GM23338 (cell line): ENCODE measurements at regions not wholly inside any gene's neighbourhood (a gene's known extent, or its start where the extent isn't known, plus 50 kb on each side); places are given as distances from the start of the nearest gene placed in this dataset.

Experiments
- ATAC-seq: fragments of 200-7000 bp; cut with Tn5 transposase; 3 replicates; pipeline ENCODE4 v1.9.1; 2020
- DNase-seq: peaks from one replicate; pipeline ENCODE4 v3.0.0-alpha.2; 2015; ENCODE audit warnings: low spot score
- H2AFZ ChIP-seq: fragments of 200-600 bp; sonication (generic); 2 replicates; pipeline ENCODE4 v1.8.0; 2016; ENCODE audit warnings: antibody characterized with exemption, mild to moderate bottlenecking, moderate library complexity
- H3F3A ChIP-seq: fragments of 200-600 bp; sonication (generic); replicated peaks from 2 replicates; pipeline ENCODE4 v1.8.0; 2017; ENCODE audit warnings: antibody characterized with exemption, mixed run types, low read depth
- H3K27ac ChIP-seq: fragments of 200-600 bp; sonication (generic); 2 replicates; pipeline ENCODE4 v1.6.1; 2016; ENCODE audit warnings: low read depth
- H3K27me3 ChIP-seq: fragments of 200-600 bp; sonication (generic); 2 replicates; pipeline ENCODE4 v1.8.0; 2016; ENCODE audit warnings: mild to moderate bottlenecking, mixed run types, moderate library complexity; ENCODE audit not compliant: insufficient read depth
- H3K36me3 ChIP-seq: fragments of 200-600 bp; sonication (generic); 2 replicates; pipeline ENCODE4 v1.8.0; 2016; ENCODE audit warnings: mild to moderate bottlenecking; ENCODE audit not compliant: insufficient read depth
- H3K4me1 ChIP-seq: fragments of 200-600 bp; sonication (generic); 2 replicates; pipeline ENCODE4 v1.8.0; 2016; ENCODE audit warnings: mild to moderate bottlenecking, moderate library complexity; ENCODE audit not compliant: insufficient read depth
- H3K4me2 ChIP-seq: fragments of 200-600 bp; sonication (generic); 2 replicates; pipeline ENCODE4 v1.7.1; 2017; ENCODE audit warnings: mixed run types
- H3K4me3 ChIP-seq: fragments of 200-600 bp; sonication (generic); 2 replicates; pipeline ENCODE4 v1.6.1; 2016; ENCODE audit warnings: mixed run types
- H3K79me2 ChIP-seq: fragments of 200-600 bp; sonication (generic); replicated peaks from 2 replicates; pipeline ENCODE4 v1.8.0; 2017; ENCODE audit warnings: mild to moderate bottlenecking; ENCODE audit not compliant: insufficient read depth
- H3K9me2 ChIP-seq: fragments of 200-600 bp; sonication (generic); 2 replicates; pipeline ENCODE4 v1.8.0; 2017; ENCODE audit not compliant: insufficient read depth
- H4K20me1 ChIP-seq: fragments of 200-600 bp; sonication (generic); replicated peaks from 2 replicates; pipeline ENCODE4 v1.8.0; 2017; ENCODE audit warnings: mild to moderate bottlenecking; ENCODE audit not compliant: insufficient read depth
- H3K27ac Mint-ChIP-seq: 2 replicates; pipeline ENCODE4 v1.8.0; 2020; ENCODE audit warnings: inconsistent platforms, mild to moderate bottlenecking, moderate library complexity, mixed read lengths
- H3K27me3 Mint-ChIP-seq: 3 replicates; pipeline ENCODE4 v1.8.0; 2022; ENCODE audit warnings: low read depth, mild to moderate bottlenecking, moderate library complexity, mixed read lengths, inconsistent platforms; ENCODE audit not compliant: insufficient read depth, poor library complexity
- H3K36me3 Mint-ChIP-seq: 3 replicates; pipeline ENCODE4 v1.8.0; 2021; ENCODE audit warnings: low read depth, mild to moderate bottlenecking, inconsistent platforms, moderate library complexity, mixed read lengths
- H3K4me1 Mint-ChIP-seq: 3 replicates; pipeline ENCODE4 v1.8.0; 2020; ENCODE audit warnings: mild to moderate bottlenecking, inconsistent platforms, mixed read lengths
- H3K4me3 Mint-ChIP-seq: 3 replicates; pipeline ENCODE4 v1.8.0; 2021; ENCODE audit warnings: moderate library complexity, mild to moderate bottlenecking, inconsistent platforms, mixed read lengths
- H3K9me3 Mint-ChIP-seq: 3 replicates; pipeline ENCODE4 v1.8.0; 2020; ENCODE audit warnings: moderate library complexity, mild to moderate bottlenecking, inconsistent platforms, mixed read lengths
- JUNB ChIP-seq: IDR thresholded peaks from one replicate; pipeline ENCODE4 v1.6.1; 2016; ENCODE audit warnings: antibody characterized with exemption; ENCODE audit not compliant: unreplicated experiment
- TF ChIP-seq, protein P1 (sequence below), 2 experiments: fragments of 200-600 bp in 1 of 2; sonication (generic) in 1 of 2; conservative IDR thresholded peaks; 2 replicates each; pipeline versions ENCODE4 v1.5.1 to v1.6.1; 2016 to 2017; ENCODE audit warnings: antibody characterized with exemption in 2 of 2, low read depth in 2 of 2, mild to moderate bottlenecking in 2 of 2, moderate library complexity in 1 of 2
- TF ChIP-seq, protein P2 (sequence below): fragments of 250-450 bp; sonication (Bioruptor Pico); IDR thresholded peaks from 2 replicates; pipeline ENCODE4 v1.5.0; 2020; ENCODE audit warnings: mild to moderate bottlenecking, moderate library complexity

- TF ChIP-seq JUNB, result no peak
- TF ChIP-seq, protein P1, sequence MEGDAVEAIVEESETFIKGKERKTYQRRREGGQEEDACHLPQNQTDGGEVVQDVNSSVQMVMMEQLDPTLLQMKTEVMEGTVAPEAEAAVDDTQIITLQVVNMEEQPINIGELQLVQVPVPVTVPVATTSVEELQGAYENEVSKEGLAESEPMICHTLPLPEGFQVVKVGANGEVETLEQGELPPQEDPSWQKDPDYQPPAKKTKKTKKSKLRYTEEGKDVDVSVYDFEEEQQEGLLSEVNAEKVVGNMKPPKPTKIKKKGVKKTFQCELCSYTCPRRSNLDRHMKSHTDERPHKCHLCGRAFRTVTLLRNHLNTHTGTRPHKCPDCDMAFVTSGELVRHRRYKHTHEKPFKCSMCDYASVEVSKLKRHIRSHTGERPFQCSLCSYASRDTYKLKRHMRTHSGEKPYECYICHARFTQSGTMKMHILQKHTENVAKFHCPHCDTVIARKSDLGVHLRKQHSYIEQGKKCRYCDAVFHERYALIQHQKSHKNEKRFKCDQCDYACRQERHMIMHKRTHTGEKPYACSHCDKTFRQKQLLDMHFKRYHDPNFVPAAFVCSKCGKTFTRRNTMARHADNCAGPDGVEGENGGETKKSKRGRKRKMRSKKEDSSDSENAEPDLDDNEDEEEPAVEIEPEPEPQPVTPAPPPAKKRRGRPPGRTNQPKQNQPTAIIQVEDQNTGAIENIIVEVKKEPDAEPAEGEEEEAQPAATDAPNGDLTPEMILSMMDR (conservative IDR thresholded peaks at IDR 0.05; ENCODE audit: low read depth in 2 of 2), result no peak
- Mint-ChIP-seq H3K36me3 (no peaks in the 10 kb centered on the region), H3K4me1 (no peaks in the 10 kb centered on the region), H3K27ac (no peak overlapping the region), H3K4me3 (no peak overlapping the region), H3K27me3 (no peaks in the 10 kb centered on the region), H3K9me3 (no peaks in the 10 kb centered on the region)
- ATAC-seq, result no peak
- no peak for DNase-seq
- no peaks in the 10 kb centered on the region for H3F3A ChIP-seq
- no peak overlapping the region for H3K27ac ChIP-seq
- H3K4me3 ChIP-seq, result no peak overlapping the region
- H2AFZ ChIP-seq, result no peak overlapping the region
- H3K4me2 ChIP-seq, result no peak overlapping the region
- no peaks in the 10 kb centered on the region for H3K36me3 ChIP-seq
- no peaks in the 10 kb centered on the region for H3K4me1 ChIP-seq
- no peaks in the 10 kb centered on the region for H3K27me3 ChIP-seq
- H3K9me2 ChIP-seq, result no peaks in the 10 kb centered on the region; the same call in 1 of the 2 replicates
- no peaks in the 10 kb centered on the region for H4K20me1 ChIP-seq
- H3K79me2 ChIP-seq, result no peaks in the 10 kb centered on the region
Measured at GRCh38 chr9:79461712-79462111, 110.1 kb upstream of the TLE4 start.

DNA sequence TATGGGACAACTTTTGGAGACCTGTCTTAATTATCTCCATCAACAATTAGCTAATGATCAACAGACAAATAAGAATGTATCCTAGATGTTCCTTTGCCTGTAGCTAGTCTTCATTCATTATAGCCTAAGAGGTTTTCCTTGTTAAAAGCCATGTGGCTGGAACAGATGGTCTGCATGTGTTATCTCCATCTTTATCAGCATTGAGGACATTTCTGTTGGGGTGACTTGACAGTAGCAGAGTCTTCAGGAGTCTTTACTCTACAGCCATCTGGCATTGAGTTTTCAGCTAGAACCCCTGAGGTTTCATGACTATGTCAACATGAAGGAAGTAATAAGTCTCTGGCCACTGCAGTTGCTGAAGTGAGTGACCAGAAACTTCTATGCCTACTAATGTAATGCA lies 106.6 kb upstream of the TLE4 start:
- H3K27ac ChIP-seq, result no peak overlapping the region
- TF ChIP-seq JUNB, result no peak
- TF ChIP-seq, protein P2, sequence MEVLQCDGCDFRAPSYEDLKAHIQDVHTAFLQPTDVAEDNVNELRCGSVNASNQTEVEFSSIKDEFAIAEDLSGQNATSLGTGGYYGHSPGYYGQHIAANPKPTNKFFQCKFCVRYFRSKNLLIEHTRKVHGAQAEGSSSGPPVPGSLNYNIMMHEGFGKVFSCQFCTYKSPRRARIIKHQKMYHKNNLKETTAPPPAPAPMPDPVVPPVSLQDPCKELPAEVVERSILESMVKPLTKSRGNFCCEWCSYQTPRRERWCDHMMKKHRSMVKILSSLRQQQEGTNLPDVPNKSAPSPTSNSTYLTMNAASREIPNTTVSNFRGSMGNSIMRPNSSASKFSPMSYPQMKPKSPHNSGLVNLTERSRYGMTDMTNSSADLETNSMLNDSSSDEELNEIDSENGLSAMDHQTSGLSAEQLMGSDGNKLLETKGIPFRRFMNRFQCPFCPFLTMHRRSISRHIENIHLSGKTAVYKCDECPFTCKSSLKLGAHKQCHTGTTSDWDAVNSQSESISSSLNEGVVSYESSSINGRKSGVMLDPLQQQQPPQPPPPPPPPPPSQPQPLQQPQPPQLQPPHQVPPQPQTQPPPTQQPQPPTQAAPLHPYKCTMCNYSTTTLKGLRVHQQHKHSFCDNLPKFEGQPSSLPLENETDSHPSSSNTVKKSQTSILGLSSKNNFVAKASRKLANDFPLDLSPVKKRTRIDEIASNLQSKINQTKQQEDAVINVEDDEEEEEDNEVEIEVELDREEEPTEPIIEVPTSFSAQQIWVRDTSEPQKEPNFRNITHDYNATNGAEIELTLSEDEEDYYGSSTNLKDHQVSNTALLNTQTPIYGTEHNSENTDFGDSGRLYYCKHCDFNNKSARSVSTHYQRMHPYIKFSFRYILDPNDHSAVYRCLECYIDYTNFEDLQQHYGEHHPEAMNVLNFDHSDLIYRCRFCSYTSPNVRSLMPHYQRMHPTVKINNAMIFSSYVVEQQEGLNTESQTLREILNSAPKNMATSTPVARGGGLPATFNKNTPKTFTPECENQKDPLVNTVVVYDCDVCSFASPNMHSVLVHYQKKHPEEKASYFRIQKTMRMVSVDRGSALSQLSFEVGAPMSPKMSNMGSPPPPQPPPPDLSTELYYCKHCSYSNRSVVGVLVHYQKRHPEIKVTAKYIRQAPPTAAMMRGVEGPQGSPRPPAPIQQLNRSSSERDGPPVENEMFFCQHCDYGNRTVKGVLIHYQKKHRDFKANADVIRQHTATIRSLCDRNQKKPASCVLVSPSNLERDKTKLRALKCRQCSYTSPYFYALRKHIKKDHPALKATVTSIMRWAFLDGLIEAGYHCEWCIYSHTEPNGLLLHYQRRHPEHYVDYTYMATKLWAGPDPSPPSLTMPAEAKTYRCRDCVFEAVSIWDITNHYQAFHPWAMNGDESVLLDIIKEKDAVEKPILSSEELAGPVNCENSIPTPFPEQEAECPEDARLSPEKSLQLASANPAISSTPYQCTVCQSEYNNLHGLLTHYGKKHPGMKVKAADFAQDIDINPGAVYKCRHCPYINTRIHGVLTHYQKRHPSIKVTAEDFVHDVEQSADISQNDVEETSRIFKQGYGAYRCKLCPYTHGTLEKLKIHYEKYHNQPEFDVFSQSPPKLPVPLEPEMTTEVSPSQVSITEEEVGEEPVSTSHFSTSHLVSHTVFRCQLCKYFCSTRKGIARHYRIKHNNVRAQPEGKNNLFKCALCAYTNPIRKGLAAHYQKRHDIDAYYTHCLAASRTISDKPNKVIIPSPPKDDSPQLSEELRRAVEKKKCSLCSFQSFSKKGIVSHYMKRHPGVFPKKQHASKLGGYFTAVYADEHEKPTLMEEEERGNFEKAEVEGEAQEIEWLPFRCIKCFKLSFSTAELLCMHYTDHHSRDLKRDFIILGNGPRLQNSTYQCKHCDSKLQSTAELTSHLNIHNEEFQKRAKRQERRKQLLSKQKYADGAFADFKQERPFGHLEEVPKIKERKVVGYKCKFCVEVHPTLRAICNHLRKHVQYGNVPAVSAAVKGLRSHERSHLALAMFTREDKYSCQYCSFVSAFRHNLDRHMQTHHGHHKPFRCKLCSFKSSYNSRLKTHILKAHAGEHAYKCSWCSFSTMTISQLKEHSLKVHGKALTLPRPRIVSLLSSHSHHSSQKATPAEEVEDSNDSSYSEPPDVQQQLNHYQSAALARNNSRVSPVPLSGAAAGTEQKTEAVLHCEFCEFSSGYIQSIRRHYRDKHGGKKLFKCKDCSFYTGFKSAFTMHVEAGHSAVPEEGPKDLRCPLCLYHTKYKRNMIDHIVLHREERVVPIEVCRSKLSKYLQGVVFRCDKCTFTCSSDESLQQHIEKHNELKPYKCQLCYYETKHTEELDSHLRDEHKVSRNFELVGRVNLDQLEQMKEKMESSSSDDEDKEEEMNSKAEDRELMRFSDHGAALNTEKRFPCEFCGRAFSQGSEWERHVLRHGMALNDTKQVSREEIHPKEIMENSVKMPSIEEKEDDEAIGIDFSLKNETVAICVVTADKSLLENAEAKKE (CRISPR knock-in tag), result no peak
- no peaks in the 10 kb centered on the region for H3K79me2 ChIP-seq
- no peak overlapping the region for H3K4me3 ChIP-seq
- H3K27ac Mint-ChIP-seq, result no peak overlapping the region
- no peaks in the 10 kb centered on the region for H3F3A ChIP-seq
- H2AFZ ChIP-seq, result no peak overlapping the region
- H3K4me2 ChIP-seq, result no peak overlapping the region
- no peak overlapping the region for H3K4me3 Mint-ChIP-seq
- DNase-seq, result no peak
- H4K20me1 ChIP-seq, result no peaks in the 10 kb centered on the region
- no peaks in the 10 kb centered on the region for H3K4me1 Mint-ChIP-seq
- no peaks in the 10 kb centered on the region; the same call in 1 of the 2 replicates for H3K9me2 ChIP-seq
- ATAC-seq, result no peak
- H3K36me3 Mint-ChIP-seq, result no peaks in the 10 kb centered on the region
- no peaks in the 10 kb centered on the region for H3K4me1 ChIP-seq
- H3K36me3 ChIP-seq, result no peaks in the 10 kb centered on the region
- no peaks in the 10 kb centered on the region for H3K9me3 Mint-ChIP-seq
- no peaks in the 10 kb centered on the region for H3K27me3 Mint-ChIP-seq
- no peaks in the 10 kb centered on the region for H3K27me3 ChIP-seq
